Activated CD8-positive, alpha-beta T cell treated with anti-CD3 and anti-CD28 coated beads, Interleukin-2, amount 10 ng/mL, durations not matched to agents 7 days and 5 days (primary cell): ENCODE measurements at regions not wholly inside any gene's neighbourhood (a gene's known extent, or its start where the extent isn't known, plus 50 kb on each side); places are given as distances from the start of the nearest gene placed in this dataset.
"Not testable (repeated sequence)": the region's sequence is repeated elsewhere in the genome, so short reads cannot be mapped to it uniquely, and the experiment has no call there.

Source experiments
- ATAC-seq: fragments of 150-1000 bp; cut with Tn5 transposase; one replicate; pipeline ENCODE4 v1.10.0; 2021; ENCODE audit warnings: moderate library complexity
- CTCF ChIA-PET: fragments of 350-600 bp; sonication (Branson Sonifier 250); formaldehyde crosslinking; loops from one replicate; lab custom pipeline; 2021; ENCODE audit warnings: antibody characterized with exemption; lab: Charles Lee
- POLR2A ChIA-PET: fragments of 350-600 bp; sonication (Branson Sonifier 250); formaldehyde crosslinking; loops from one replicate; lab custom pipeline; 2021; ENCODE audit warnings: antibody characterized with exemption; lab: Charles Lee
- DNase-seq: peaks from one replicate; pipeline ENCODE4 v3.0.0-alpha.2; 2020
- H3K27ac Mint-ChIP-seq: one replicate; pipeline ENCODE4 v1.8.0; 2021; ENCODE audit warnings: mild to moderate bottlenecking, mixed read lengths
- H3K27me3 Mint-ChIP-seq: one replicate; pipeline ENCODE4 v1.8.0; 2021; ENCODE audit warnings: low read depth, mixed read lengths
- H3K36me3 Mint-ChIP-seq: one replicate; pipeline ENCODE4 v1.8.0; 2021; ENCODE audit warnings: low read depth, mixed read lengths
- H3K4me1 Mint-ChIP-seq: one replicate; pipeline ENCODE4 v1.8.0; 2021; ENCODE audit warnings: low read depth, mixed read lengths
- H3K4me3 Mint-ChIP-seq: one replicate; pipeline ENCODE4 v1.8.0; 2021; ENCODE audit warnings: mild to moderate bottlenecking, mixed read lengths
- H3K9me3 Mint-ChIP-seq: one replicate; pipeline ENCODE4 v1.8.0; 2022; ENCODE audit warnings: mixed read lengths; ENCODE audit not compliant: insufficient read depth

- Mint-ChIP-seq H3K27ac (peak overlapping the region; percentile 96), H3K36me3 (peaks cover 67% of the 10 kb centered on the region), H3K4me1 (peaks cover 80% of the 10 kb centered on the region)
- H3K4me3 Mint-ChIP-seq, ATAC-seq, CTCF ChIA-PET, H3K27me3 Mint-ChIP-seq, POLR2A ChIA-PET, H3K9me3 Mint-ChIP-seq: not testable (repeated sequence)
- peak; percentile 21 for DNase-seq
Measured at GRCh38 chr16:21509437-21510086, 89.8 kb upstream of the METTL9 start.

GRCh38 chr16:21510869-21511255 lies 88.5 kb upstream of the METTL9 start:
- CTCF ChIA-PET, H3K27me3 Mint-ChIP-seq, H3K4me3 Mint-ChIP-seq, POLR2A ChIA-PET, ATAC-seq, H3K9me3 Mint-ChIP-seq: not testable (repeated sequence)
- Mint-ChIP-seq H3K36me3 (peaks cover 74% of the 10 kb centered on the region), H3K27ac (peak overlapping the region; percentile 68), H3K4me1 (peaks cover 85% of the 10 kb centered on the region)
- DNase-seq: peak; percentile 19

GRCh38 chr16:21511315-21512210 lies 87.8 kb upstream of the METTL9 start:
- peak overlapping the region; percentile 68 for H3K27ac Mint-ChIP-seq
- POLR2A ChIA-PET, H3K9me3 Mint-ChIP-seq, H3K4me3 Mint-ChIP-seq, ATAC-seq, H3K27me3 Mint-ChIP-seq, CTCF ChIA-PET: not testable (repeated sequence)
- H3K4me1 Mint-ChIP-seq: peaks cover 84% of the 10 kb centered on the region
- peaks cover 73% of the 10 kb centered on the region for H3K36me3 Mint-ChIP-seq
- peak; percentile 22 for DNase-seq

GRCh38 chr16:21512280-21513192 lies 86.8 kb upstream of the METTL9 start:
- H3K9me3 Mint-ChIP-seq, H3K27me3 Mint-ChIP-seq, POLR2A ChIA-PET, H3K27ac Mint-ChIP-seq, H3K4me3 Mint-ChIP-seq, CTCF ChIA-PET, ATAC-seq: not testable (repeated sequence)
- peaks cover 67% of the 10 kb centered on the region for H3K36me3 Mint-ChIP-seq
- peak; percentile 22 for DNase-seq
- H3K4me1 Mint-ChIP-seq: peaks cover 80% of the 10 kb centered on the region

GRCh38 chr16:21513337-21513741 lies 86.0 kb upstream of the METTL9 start:
- H3K4me3 Mint-ChIP-seq, H3K27ac Mint-ChIP-seq, POLR2A ChIA-PET, DNase-seq, H3K9me3 Mint-ChIP-seq, CTCF ChIA-PET, H3K27me3 Mint-ChIP-seq, ATAC-seq: not testable (repeated sequence)
- peaks cover 77% of the 10 kb centered on the region for H3K4me1 Mint-ChIP-seq
- peaks cover 65% of the 10 kb centered on the region for H3K36me3 Mint-ChIP-seq

- ATAC-seq, POLR2A ChIA-PET, DNase-seq, CTCF ChIA-PET, H3K9me3 Mint-ChIP-seq, H3K4me3 Mint-ChIP-seq, H3K27me3 Mint-ChIP-seq: not testable (repeated sequence)
- Mint-ChIP-seq H3K36me3 (peaks cover 63% of the 10 kb centered on the region), H3K4me1 (peaks cover 72% of the 10 kb centered on the region), H3K27ac (peak overlapping the region; percentile 47)
Measured at GRCh38 chr16:21513812-21514473, 85.4 kb upstream of the METTL9 start.

GRCh38 chr16:21514474-21514840 lies 84.9 kb upstream of the METTL9 start:
- CTCF ChIA-PET, DNase-seq, H3K9me3 Mint-ChIP-seq, POLR2A ChIA-PET, H3K4me3 Mint-ChIP-seq, ATAC-seq, H3K27me3 Mint-ChIP-seq: not testable (repeated sequence)
- Mint-ChIP-seq H3K36me3 (peaks cover 63% of the 10 kb centered on the region), H3K27ac (peak overlapping the region; percentile 47), H3K4me1 (peaks cover 67% of the 10 kb centered on the region)

GRCh38 chr16:21516705-21517040 lies 82.7 kb upstream of the METTL9 start:
- H3K27ac Mint-ChIP-seq, DNase-seq, H3K27me3 Mint-ChIP-seq, H3K9me3 Mint-ChIP-seq, H3K4me3 Mint-ChIP-seq, CTCF ChIA-PET, ATAC-seq: not testable (repeated sequence)
- H3K4me1 Mint-ChIP-seq: peaks cover 47% of the 10 kb centered on the region
- POLR2A ChIA-PET: interaction anchor here (0.6 kb wide), 1 partner anchor 634 kb away, joined by 3 read pairs; no protein-coding TSS in a partner anchor
- H3K36me3 Mint-ChIP-seq: peaks cover 54% of the 10 kb centered on the region

- Mint-ChIP-seq H3K36me3 (peaks cover 50% of the 10 kb centered on the region), H3K27ac (peak overlapping the region; percentile 97), H3K4me1 (peaks cover 41% of the 10 kb centered on the region), H3K4me3 (peak overlapping the region; percentile 89)
- ATAC-seq, DNase-seq, H3K27me3 Mint-ChIP-seq, CTCF ChIA-PET, H3K9me3 Mint-ChIP-seq: not testable (repeated sequence)
- POLR2A ChIA-PET: interaction anchor here (0.6 kb wide), 1 partner anchor 634 kb away, joined by 3 read pairs; no protein-coding TSS in a partner anchor
Measured at GRCh38 chr16:21517263-21517662, 82.1 kb upstream of the METTL9 start.

- DNase-seq (peak; percentile 35), ATAC-seq (peak; percentile 12)
- H3K36me3 Mint-ChIP-seq: peaks cover 34% of the 10 kb centered on the region
- H3K27me3 Mint-ChIP-seq, H3K9me3 Mint-ChIP-seq: not testable (repeated sequence)
- peak overlapping the region; percentile 97 for H3K27ac Mint-ChIP-seq
- peaks cover 24% of the 10 kb centered on the region for H3K4me1 Mint-ChIP-seq
- CTCF ChIA-PET: interaction anchor here (1.0 kb wide), 1 partner anchor 126 kb away, joined by 3 read pairs; no protein-coding TSS in a partner anchor
- POLR2A ChIA-PET: interaction anchor here (0.9 to 1.8 kb wide), 3 partner anchors 12 to 13 kb away, joined by 3 to 5 read pairs (median 4); no protein-coding TSS in a partner anchor
- peak overlapping the region; percentile 89 for H3K4me3 Mint-ChIP-seq
Measured at GRCh38 chr16:21519361-21520133, 79.8 kb upstream of the METTL9 start.
